CD14-positive monocyte (primary cell): ENCODE measurements at regions not wholly inside any gene's neighbourhood (a gene's known extent, or its start where the extent isn't known, plus 50 kb on each side); places are given as distances from the start of the nearest gene placed in this dataset.
"Not testable (repeated sequence)": the region's sequence is repeated elsewhere in the genome, so short reads cannot be mapped to it uniquely, and the experiment has no call there.

ENCODE experiments used
- DNase-seq, 3 donors: peaks; one replicate each; pipeline ENCODE4 v3.0.0-alpha.2; 2011 to 2022
- H2AFZ ChIP-seq: 2 replicates; pipeline ENCODE4 v1.6.0; 2012; ENCODE audit warnings: mild to moderate bottlenecking, low read depth, low read length, inconsistent platforms; ENCODE audit not compliant: insufficient read depth, poor library complexity, severe bottlenecking
- H3K27ac ChIP-seq, 2 donors: 1 replicate in 1 of 2; 2 replicates in 1 of 2; pipeline ENCODE4 v1.5.1; 2012 to 2013; ENCODE audit warnings: low read length in 2 of 2, control low read depth in 1 of 2, inconsistent platforms in 1 of 2, low read depth in 1 of 2, mild to moderate bottlenecking in 1 of 2
- H3K27me3 ChIP-seq, 2 donors: one replicate each; pipeline versions ENCODE4 v1.6.0 to v1.6.1; 2011 to 2013; ENCODE audit warnings: low read length in 2 of 2; ENCODE audit not compliant: control insufficient read depth in 2 of 2, insufficient read depth in 2 of 2
- H3K36me3 ChIP-seq, 2 donors: replicated peaks in 1 of 2; 1 replicate in 1 of 2; 2 replicates in 1 of 2; pipeline versions ENCODE4 v1.5.1 to v1.6.1; 2012 to 2013; ENCODE audit warnings: low read length in 2 of 2, control low read depth in 1 of 2, inconsistent platforms in 1 of 2, mild to moderate bottlenecking in 1 of 2; ENCODE audit not compliant: insufficient read depth in 2 of 2, control insufficient read depth in 1 of 2
- H3K4me1 ChIP-seq, 2 donors: 1 replicate in 1 of 2; 2 replicates in 1 of 2; pipeline versions ENCODE4 v1.5.1 to v1.6.1; 2012 to 2013; ENCODE audit warnings: low read length in 2 of 2, control low read depth in 1 of 2, inconsistent platforms in 1 of 2, mild to moderate bottlenecking in 1 of 2, moderate library complexity in 1 of 2; ENCODE audit not compliant: insufficient read depth in 2 of 2, control insufficient read depth in 1 of 2
- H3K4me2 ChIP-seq: replicated peaks from 2 replicates; pipeline ENCODE3; 2012; ENCODE audit warnings: low read length, moderate library complexity, mild to moderate bottlenecking; ENCODE audit not compliant: poor library complexity, severe bottlenecking; ENCODE audit errors: extremely low read depth
- H3K4me3 ChIP-seq, 3 experiments: fragments of 200-600 bp in 1 of 3; sonication (generic) in 1 of 3; replicated peaks in 1 of 3; 1 replicate in 2 of 3; 2 replicates in 1 of 3; pipeline ENCODE4 v1.5.1; 2011 to 2013; ENCODE audit warnings: low read length in 3 of 3, mild to moderate bottlenecking in 3 of 3, control low read depth in 2 of 3, low read depth in 2 of 3, inconsistent platforms in 1 of 3, moderate library complexity in 1 of 3
- H3K79me2 ChIP-seq: 2 replicates; pipeline ENCODE4 v1.6.0; 2012; ENCODE audit warnings: mild to moderate bottlenecking, control low read depth, inconsistent platforms, low read length, moderate library complexity; ENCODE audit not compliant: insufficient read depth
- H3K9ac ChIP-seq: 2 replicates; pipeline ENCODE4 v1.6.0; 2017; ENCODE audit warnings: low read length, mild to moderate bottlenecking; ENCODE audit not compliant: insufficient read depth, poor library complexity, severe bottlenecking
- H3K9me3 ChIP-seq, 2 donors: replicated peaks in 1 of 2; 1 replicate in 1 of 2; 2 replicates in 1 of 2; pipeline versions ENCODE4 v1.5.1 to v1.6.1; 2012 to 2013; ENCODE audit warnings: low read length in 2 of 2, control low read depth in 1 of 2; ENCODE audit not compliant: control insufficient read depth in 1 of 2, insufficient read depth in 1 of 2
- H4K20me1 ChIP-seq: 2 replicates; pipeline ENCODE4 v1.6.0; 2012; ENCODE audit warnings: mild to moderate bottlenecking, low read length, control low read depth, moderate library complexity; ENCODE audit not compliant: insufficient read depth
- H3K27ac Mint-ChIP-seq, 7 donors: one replicate each; pipeline ENCODE4 v1.8.0; 2020; ENCODE audit warnings: mild to moderate bottlenecking in 7 of 7, mixed read lengths in 7 of 7, moderate library complexity in 6 of 7, inconsistent platforms in 2 of 7
- H3K27me3 Mint-ChIP-seq, 3 donors: one replicate each; pipeline ENCODE4 v1.8.0; 2021 to 2022; ENCODE audit warnings: low read depth in 3 of 3, mild to moderate bottlenecking in 3 of 3, mixed read lengths in 3 of 3, moderate library complexity in 3 of 3, inconsistent platforms in 1 of 3
- H3K36me3 Mint-ChIP-seq, 2 donors: one replicate each; pipeline ENCODE4 v1.8.0; 2020; ENCODE audit warnings: mixed read lengths in 2 of 2, inconsistent platforms in 1 of 2, mild to moderate bottlenecking in 1 of 2
- H3K4me1 Mint-ChIP-seq: one replicate; pipeline ENCODE4 v1.8.0; 2020; ENCODE audit warnings: mild to moderate bottlenecking, mixed read lengths
- H3K4me3 Mint-ChIP-seq, 2 donors: one replicate each; pipeline ENCODE4 v1.8.0; 2020; ENCODE audit warnings: mild to moderate bottlenecking in 2 of 2, mixed read lengths in 2 of 2, moderate library complexity in 1 of 2
- H3K9me3 Mint-ChIP-seq, 7 donors: one replicate each; pipeline ENCODE4 v1.8.0; 2020 to 2022; ENCODE audit warnings: mixed read lengths in 7 of 7, mild to moderate bottlenecking in 6 of 7, moderate library complexity in 6 of 7, inconsistent platforms in 2 of 7
- WGBS: methylation state at CpG from one replicate; pipeline ENCODE4 v1.1.5; 2013; ENCODE audit warnings: missing lambda C conversion rate; ENCODE audit not compliant: insufficient coverage; 5-methylcytosine and 5-hydroxymethylcytosine counted together
- intact Hi-C, 2 donors: fragments of 100-400 bp; cut with micrococcal nuclease; formaldehyde crosslinking; loops; one replicate each; pipeline versions ENCODE4 v1.15.0 to v1.15.1; 2023

DNA sequence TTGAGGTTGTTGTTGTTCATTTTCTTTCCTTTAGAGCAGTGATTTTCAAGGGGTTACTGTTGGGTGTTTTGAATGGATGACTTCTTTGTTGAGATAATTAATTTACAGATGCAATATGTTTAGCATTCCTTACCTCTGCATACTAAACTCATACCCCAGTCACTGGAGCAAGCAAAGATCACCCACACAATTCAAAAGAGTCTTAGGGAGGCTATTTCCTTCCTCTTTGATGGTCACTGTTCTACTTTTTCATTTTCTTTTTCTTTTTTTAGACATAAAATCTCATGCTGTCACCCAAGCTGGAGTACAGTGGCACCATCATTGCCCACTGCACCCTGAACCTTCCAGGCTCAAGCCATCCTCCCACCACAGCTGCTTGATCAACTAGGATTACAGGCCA, 723.8 kb upstream of the DEFB115 start:
- H3K27me3 ChIP-seq, DNase-seq, H3K27ac Mint-ChIP-seq, H3K9ac ChIP-seq, H3K36me3 Mint-ChIP-seq, H3K27me3 Mint-ChIP-seq, H3K27ac ChIP-seq, H2AFZ ChIP-seq, H3K4me3 Mint-ChIP-seq, H3K36me3 ChIP-seq, H3K79me2 ChIP-seq, H3K4me1 Mint-ChIP-seq, H3K4me2 ChIP-seq, H3K4me1 ChIP-seq, intact Hi-C loops, H4K20me1 ChIP-seq, H3K9me3 ChIP-seq, H3K4me3 ChIP-seq: not testable (repeated sequence)
- H3K9me3 Mint-ChIP-seq, result peaks cover 8 to 36% (median 15%) of the 10 kb centered on the region in 7 donors

DNA sequence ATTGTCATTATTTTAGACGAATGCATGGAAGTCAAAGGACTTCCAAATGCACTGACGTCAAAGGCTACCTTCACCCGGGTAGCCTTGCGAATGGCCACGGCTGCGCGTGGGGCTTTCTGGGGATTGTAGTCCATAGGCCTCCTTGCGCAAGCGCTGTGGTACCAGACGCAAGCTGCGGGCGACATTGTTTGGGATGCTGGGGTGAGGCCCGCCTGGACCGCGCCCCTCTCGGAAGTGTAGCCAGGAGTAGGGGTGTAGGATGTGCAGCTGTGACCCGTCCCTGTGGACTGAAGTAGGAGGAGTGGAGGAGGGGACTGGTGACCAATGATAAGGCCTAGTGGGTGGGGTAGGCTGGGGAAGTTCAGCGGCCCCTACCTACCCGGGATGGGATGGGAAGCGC, 720.0 kb upstream of the DEFB115 start:
- H3K36me3 Mint-ChIP-seq, H3K4me1 Mint-ChIP-seq, H3K27me3 Mint-ChIP-seq, H3K27ac ChIP-seq, H3K9me3 ChIP-seq, H4K20me1 ChIP-seq, H3K36me3 ChIP-seq, H3K4me3 ChIP-seq, intact Hi-C loops, H3K27ac Mint-ChIP-seq, H2AFZ ChIP-seq, H3K4me2 ChIP-seq, H3K27me3 ChIP-seq, H3K9ac ChIP-seq, H3K79me2 ChIP-seq, H3K4me3 Mint-ChIP-seq, H3K4me1 ChIP-seq, DNase-seq: not testable (repeated sequence)
- 37% methylated on average over 16 of the region's 20 CpGs for WGBS
- peaks cover 6 to 40% (median 16%) of the 10 kb centered on the region in 7 donors for H3K9me3 Mint-ChIP-seq

DNA sequence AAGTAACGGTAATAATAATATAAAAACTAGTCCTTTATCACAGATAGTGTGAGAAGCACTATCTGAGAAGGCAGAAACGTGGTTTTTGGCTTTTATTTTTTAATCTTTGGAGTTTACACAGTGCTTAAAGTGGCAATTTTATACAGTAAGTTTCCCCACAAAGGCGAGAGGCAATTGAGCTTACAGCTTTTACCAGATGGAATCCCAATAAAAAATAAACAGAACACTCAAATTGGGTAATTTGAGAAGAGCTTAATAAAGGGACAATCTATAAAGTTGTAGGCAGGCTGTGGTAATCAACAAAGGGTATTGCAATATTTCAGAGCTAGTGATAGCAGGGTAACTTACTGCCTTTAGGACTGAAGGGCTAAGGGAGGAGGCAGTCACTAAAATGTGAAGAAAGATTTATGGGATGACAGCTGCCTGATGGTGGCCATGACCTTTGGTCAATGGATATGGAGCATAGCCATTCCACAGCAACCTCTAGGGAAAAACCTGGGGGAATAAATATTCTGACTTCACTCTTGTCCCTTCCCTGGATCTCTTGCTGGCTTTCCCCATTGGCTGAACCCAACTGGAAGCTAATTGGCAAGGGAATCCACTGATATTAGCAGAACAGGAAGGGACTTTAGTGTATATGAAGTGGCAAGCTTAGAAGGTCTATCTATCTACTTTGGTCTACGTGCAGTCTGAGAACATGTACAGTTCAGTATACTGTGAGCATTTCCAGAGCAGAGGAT, 717.0 kb upstream of the DEFB115 start:
- H3K27ac ChIP-seq, H3K27ac Mint-ChIP-seq, H3K4me3 ChIP-seq, H3K79me2 ChIP-seq, H3K9ac ChIP-seq, H3K36me3 ChIP-seq, DNase-seq, H3K27me3 ChIP-seq, H2AFZ ChIP-seq, H3K4me1 Mint-ChIP-seq, H3K9me3 ChIP-seq, H3K4me3 Mint-ChIP-seq, H3K27me3 Mint-ChIP-seq, H3K4me1 ChIP-seq, intact Hi-C loops, H3K4me2 ChIP-seq, H4K20me1 ChIP-seq, H3K36me3 Mint-ChIP-seq: not testable (repeated sequence)
- peaks cover 6 to 28% (median 16%) of the 10 kb centered on the region in 7 donors for H3K9me3 Mint-ChIP-seq
- no CpG with 5 or more reads among the region's 4 CpGs for WGBS

DNA sequence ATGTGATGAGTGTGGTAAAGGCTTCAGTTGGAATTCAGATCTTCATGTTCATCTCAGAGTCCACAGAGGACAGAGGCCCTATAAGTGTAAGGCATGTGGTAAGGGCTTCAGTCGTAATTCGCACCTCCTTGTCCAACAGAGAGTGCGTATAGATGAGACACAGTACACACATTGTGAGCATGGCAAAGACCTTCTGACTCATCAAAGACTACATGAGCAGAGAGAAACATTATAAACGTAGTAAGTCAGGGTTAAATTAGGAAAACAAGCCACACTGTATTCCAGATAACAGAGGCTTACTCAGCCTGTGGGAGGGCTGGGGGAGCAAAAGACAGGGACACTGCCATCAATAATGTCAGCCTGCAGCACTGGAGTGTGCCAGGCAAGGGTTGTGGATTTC, 706.2 kb upstream of the DEFB115 start:
- H3K27me3 Mint-ChIP-seq, H3K4me3 ChIP-seq, H3K36me3 ChIP-seq, H3K36me3 Mint-ChIP-seq, H2AFZ ChIP-seq, H3K27ac ChIP-seq, H3K27ac Mint-ChIP-seq, H3K27me3 ChIP-seq, H3K4me2 ChIP-seq, H3K4me3 Mint-ChIP-seq, DNase-seq, H3K4me1 ChIP-seq, intact Hi-C loops, H3K4me1 Mint-ChIP-seq, H3K9me3 ChIP-seq, H4K20me1 ChIP-seq, H3K79me2 ChIP-seq, H3K9ac ChIP-seq: not testable (repeated sequence)
- no CpG with 5 or more reads among the region's 4 CpGs for WGBS
- peaks cover 0 to 22% (median 9%) of the 10 kb centered on the region in 7 donors for H3K9me3 Mint-ChIP-seq
